DND-41 (cell line): ENCODE measurements at regions not wholly inside any gene's neighbourhood (a gene's known extent, or its start where the extent isn't known, plus 50 kb on each side); places are given as distances from the start of the nearest gene placed in this dataset.

Experiments used
- CTCF ChIP-seq: IDR thresholded peaks from 2 replicates; pipeline ENCODE4 v1.5.1; 2012; ENCODE audit warnings: borderline replicate concordance, low read length, moderate library complexity, mild to moderate bottlenecking; ENCODE audit not compliant: poor library complexity, severe bottlenecking; ENCODE audit errors: extremely low read depth
- EZH2 ChIP-seq: IDR thresholded peaks from 3 replicates; pipeline ENCODE4 v1.6.1; 2012; ENCODE audit warnings: borderline replicate concordance, low read depth, mild to moderate bottlenecking, moderate library complexity, low read length, inconsistent platforms; ENCODE audit not compliant: severe bottlenecking

- TF ChIP-seq CTCF (no peak), EZH2 (no peak)
Measured at GRCh38 chr2:188752311-188752710, 221.9 kb upstream of the COL3A1 start.
